ENCODE measurements at regions not wholly inside any gene's neighbourhood (a gene's known extent, or its start where the extent isn't known, plus 50 kb on each side); places are given as distances from the start of the nearest gene placed in this dataset.

DNA sequence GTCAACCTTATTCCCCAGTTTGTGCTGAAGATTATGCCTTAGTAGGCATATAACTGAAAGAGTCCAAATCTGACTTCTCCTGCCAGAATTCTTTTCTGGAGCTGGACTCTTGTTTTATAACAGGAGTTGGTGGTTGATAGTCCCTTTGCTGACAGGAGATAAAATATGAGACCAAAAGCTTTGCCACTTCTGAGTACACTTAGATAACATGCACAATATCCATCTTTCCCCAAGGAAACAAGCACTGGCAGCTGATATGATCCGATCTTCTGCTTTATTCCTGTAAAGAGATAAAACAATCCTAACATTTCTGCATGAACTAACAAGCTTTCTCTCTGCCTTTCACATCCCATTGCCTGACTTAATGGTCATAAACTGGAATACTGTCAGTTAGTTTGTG is 1265.4 kb upstream of the ADGRB3 start:
- Mint-ChIP-seq H3K27me3 (no peaks in the 10 kb centered on the region), H3K27ac (no peak overlapping the region), H3K4me3 (no peak overlapping the region), H3K36me3 (ENCODE audit: low read depth) (no peaks in the 10 kb centered on the region), H3K4me1 (no peaks in the 10 kb centered on the region), H3K9me3 (peaks cover 4% of the 10 kb centered on the region)
- ChIA-PET CTCF (no interaction called here), POLR2A (no interaction called here)
- DNase-seq, result no peak

- Mint-ChIP-seq H3K4me1 (peaks cover 2% of the 10 kb centered on the region), H3K4me3 (no peak overlapping the region), H3K9me3 (peaks cover 2% of the 10 kb centered on the region), H3K27ac (no peak overlapping the region), H3K27me3 (no peaks in the 10 kb centered on the region), H3K36me3 (ENCODE audit: low read depth) (no peaks in the 10 kb centered on the region)
- DNase-seq, result no peak
- ChIA-PET CTCF (no interaction called here), POLR2A (no interaction called here)
These were observed 1272.1 kb upstream of the ADGRB3 start for GRCh38 chr6:67362976-67363375.

- POLR2A ChIA-PET, result no interaction called here
- peaks cover 2% of the 10 kb centered on the region for H3K4me1 Mint-ChIP-seq
- peaks cover 2% of the 10 kb centered on the region for H3K9me3 Mint-ChIP-seq
- no peaks in the 10 kb centered on the region for H3K27me3 Mint-ChIP-seq
- H3K36me3 Mint-ChIP-seq (ENCODE audit: low read depth), result no peaks in the 10 kb centered on the region
- DNase-seq, result no peak
- no peak overlapping the region for H3K27ac Mint-ChIP-seq
- H3K4me3 Mint-ChIP-seq, result no peak overlapping the region
- CTCF ChIA-PET, result no interaction called here
These were observed 1273.8 kb upstream of the ADGRB3 start for GRCh38 chr6:67361264-67361663.

DNA sequence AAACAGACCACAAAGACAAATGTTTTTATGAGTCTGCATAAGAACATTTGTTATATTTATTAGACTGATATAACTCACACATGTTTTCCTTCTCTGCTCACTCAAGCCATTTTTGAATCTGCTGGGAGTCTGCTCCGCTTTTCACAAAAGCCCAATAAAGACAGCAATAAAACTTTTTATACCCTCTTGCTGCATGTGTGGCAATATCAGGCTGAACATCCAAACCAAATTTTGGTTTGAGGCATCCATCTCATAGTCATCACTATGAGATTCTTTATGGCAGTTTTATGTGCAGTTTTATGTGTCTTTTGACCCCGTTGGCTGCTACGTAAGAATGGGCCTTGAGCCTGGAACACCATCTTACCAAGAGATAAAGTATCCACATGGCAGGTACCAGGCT is 1276.8 kb upstream of the ADGRB3 start:
- CTCF ChIA-PET, result no interaction called here
- peaks cover 2% of the 10 kb centered on the region for H3K9me3 Mint-ChIP-seq
- no peak for DNase-seq

DNA sequence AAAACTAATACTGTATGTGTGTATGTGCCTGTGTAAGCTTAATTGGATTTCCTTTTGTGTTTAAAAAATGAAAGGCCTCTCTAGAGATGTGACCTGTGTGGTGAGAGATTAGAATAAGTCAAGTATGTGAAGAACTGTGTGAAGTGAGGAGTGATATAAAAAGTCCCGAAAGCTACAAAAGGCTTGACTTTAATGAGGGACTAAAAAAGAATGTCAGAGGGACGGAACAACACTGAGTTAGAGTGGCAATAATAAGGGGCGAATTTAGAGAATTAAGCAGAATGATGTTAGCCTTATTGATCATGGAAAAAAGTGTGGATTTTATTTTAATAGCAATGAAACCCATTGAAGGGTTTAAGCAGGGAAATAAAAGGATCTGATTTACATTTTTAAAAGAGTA is 1281.2 kb upstream of the ADGRB3 start:
- peaks cover 2% of the 10 kb centered on the region for H3K9me3 Mint-ChIP-seq
- no peaks in the 10 kb centered on the region for H3K36me3 Mint-ChIP-seq (ENCODE audit: low read depth)
- H3K27ac Mint-ChIP-seq, result no peak overlapping the region
- H3K4me1 Mint-ChIP-seq, result no peaks in the 10 kb centered on the region
- DNase-seq, result no peak
- CTCF ChIA-PET, result interaction anchor here (0.7 kb wide), 1 partner anchor 20 kb away, joined by 3 read pairs; no protein-coding TSS in a partner anchor
- H3K27me3 Mint-ChIP-seq, result no peaks in the 10 kb centered on the region
- H3K4me3 Mint-ChIP-seq, result no peak overlapping the region
- POLR2A ChIA-PET, result no interaction called here

More for the DNA sequence above, 1276.8 kb upstream of the ADGRB3 start:
- H3K4me1 Mint-ChIP-seq, result peaks cover 2% of the 10 kb centered on the region
- no peak overlapping the region for H3K4me3 Mint-ChIP-seq
- no peaks in the 10 kb centered on the region for H3K27me3 Mint-ChIP-seq
- no peak overlapping the region for H3K27ac Mint-ChIP-seq
- no peaks in the 10 kb centered on the region for H3K36me3 Mint-ChIP-seq (ENCODE audit: low read depth)
- POLR2A ChIA-PET, result no interaction called here

- H3K4me1 Mint-ChIP-seq, result no peaks in the 10 kb centered on the region
- ChIA-PET POLR2A (no interaction called here), CTCF (no interaction called here)
- no peak overlapping the region for H3K27ac Mint-ChIP-seq
- no peaks in the 10 kb centered on the region for H3K36me3 Mint-ChIP-seq (ENCODE audit: low read depth)
- DNase-seq, result no peak
- H3K27me3 Mint-ChIP-seq, result no peaks in the 10 kb centered on the region
- H3K9me3 Mint-ChIP-seq, result peaks cover 2% of the 10 kb centered on the region
- no peak overlapping the region for H3K4me3 Mint-ChIP-seq
These were observed 1282.4 kb upstream of the ADGRB3 start for GRCh38 chr6:67352717-67353116.

- DNase-seq, result no peak
- ChIA-PET POLR2A (no interaction called here), CTCF (no interaction called here)
- H3K4me1 Mint-ChIP-seq, result no peaks in the 10 kb centered on the region
- no peak overlapping the region for H3K4me3 Mint-ChIP-seq
- no peak overlapping the region for H3K27ac Mint-ChIP-seq
- no peaks in the 10 kb centered on the region for H3K27me3 Mint-ChIP-seq
- H3K36me3 Mint-ChIP-seq (ENCODE audit: low read depth), result no peaks in the 10 kb centered on the region
- peaks cover 6% of the 10 kb centered on the region for H3K9me3 Mint-ChIP-seq
These were observed 1284.4 kb upstream of the ADGRB3 start for GRCh38 chr6:67350729-67351128.

DNA sequence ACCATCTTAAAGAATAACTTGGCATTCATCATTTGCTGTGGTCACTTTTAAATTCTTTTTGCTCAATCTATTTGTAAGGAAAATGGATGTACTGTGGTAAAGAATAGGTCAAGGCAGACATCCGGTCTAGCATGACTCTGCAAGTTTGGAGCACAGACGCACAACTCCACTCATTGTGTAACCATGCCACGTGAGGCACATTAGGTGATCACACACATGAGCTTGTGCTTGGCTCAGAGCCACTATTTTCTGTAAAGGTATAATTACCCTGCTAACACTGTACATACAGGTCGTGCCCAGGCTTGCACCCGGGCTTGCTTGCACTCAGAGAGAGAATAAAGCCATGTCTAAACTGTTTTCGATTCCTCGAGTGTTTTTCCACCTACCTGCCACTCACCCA is 1289.1 kb upstream of the ADGRB3 start:
- H3K27me3 Mint-ChIP-seq, result no peaks in the 10 kb centered on the region
- H3K9me3 Mint-ChIP-seq, result peaks cover 6% of the 10 kb centered on the region
- no peak overlapping the region for H3K4me3 Mint-ChIP-seq
- ChIA-PET POLR2A (no interaction called here), CTCF (no interaction called here)
- H3K27ac Mint-ChIP-seq, result no peak overlapping the region
- H3K4me1 Mint-ChIP-seq, result no peaks in the 10 kb centered on the region
- no peak for DNase-seq
- no peaks in the 10 kb centered on the region for H3K36me3 Mint-ChIP-seq (ENCODE audit: low read depth)

DNA sequence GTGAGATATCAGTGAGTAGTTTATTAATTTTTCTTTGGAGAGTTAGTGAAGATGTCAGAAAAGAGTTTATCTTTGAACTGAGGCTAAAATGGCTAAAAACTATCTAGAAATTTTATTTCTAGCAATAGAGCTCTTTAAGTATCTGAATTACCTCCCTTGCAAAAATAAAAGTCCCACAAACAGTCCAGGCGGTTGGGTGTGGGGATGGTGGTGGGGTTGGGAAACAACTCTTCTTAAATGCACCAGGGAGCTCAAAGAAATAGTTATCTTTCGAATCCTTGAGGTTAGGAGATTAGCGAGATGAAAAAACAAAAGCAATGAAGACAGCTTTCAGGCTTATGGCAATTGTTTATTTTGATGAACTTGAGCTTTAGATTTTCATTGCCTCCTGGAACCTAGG is 1299.1 kb upstream of the ADGRB3 start:
- H3K4me1 Mint-ChIP-seq, result no peaks in the 10 kb centered on the region
- H3K9me3 Mint-ChIP-seq, result peaks cover 3% of the 10 kb centered on the region
- no peaks in the 10 kb centered on the region for H3K36me3 Mint-ChIP-seq (ENCODE audit: low read depth)
- no peaks in the 10 kb centered on the region for H3K27me3 Mint-ChIP-seq
- CTCF ChIA-PET, result no interaction called here
- POLR2A ChIA-PET, result no interaction called here
- no peak overlapping the region for H3K4me3 Mint-ChIP-seq
- no peak overlapping the region for H3K27ac Mint-ChIP-seq
- DNase-seq, result no peak

- Mint-ChIP-seq H3K27me3 (no peaks in the 10 kb centered on the region), H3K9me3 (peaks cover 6% of the 10 kb centered on the region), H3K36me3 (ENCODE audit: low read depth) (no peaks in the 10 kb centered on the region), H3K4me3 (no peak overlapping the region), H3K27ac (no peak overlapping the region), H3K4me1 (no peaks in the 10 kb centered on the region)
- CTCF ChIA-PET, result no interaction called here
- POLR2A ChIA-PET, result no interaction called here
- no peak for DNase-seq
These were observed 1303.8 kb upstream of the ADGRB3 start for GRCh38 chr6:67331304-67331703.

DNA sequence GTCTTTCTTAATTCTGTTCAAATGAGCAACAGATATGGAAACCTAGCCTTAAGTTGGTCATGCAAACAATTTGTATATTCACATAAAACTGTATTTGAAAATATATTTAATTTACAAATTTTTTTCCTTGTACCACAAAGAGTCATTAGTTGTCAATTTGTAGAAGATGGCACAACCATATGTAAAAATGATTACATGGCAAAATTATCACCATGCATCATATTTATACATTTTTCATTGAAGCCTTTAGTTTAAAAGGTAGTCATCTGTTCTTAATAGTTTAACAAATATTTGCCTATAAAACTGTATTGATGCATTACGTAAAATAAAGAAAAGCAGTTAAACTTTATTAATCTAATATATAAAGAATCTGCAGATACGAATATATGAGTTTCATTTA is 1306.8 kb upstream of the ADGRB3 start:
- H3K36me3 Mint-ChIP-seq (ENCODE audit: low read depth), result no peaks in the 10 kb centered on the region
- H3K27ac Mint-ChIP-seq, result no peak overlapping the region
- no peak overlapping the region for H3K4me3 Mint-ChIP-seq
- H3K4me1 Mint-ChIP-seq, result no peaks in the 10 kb centered on the region
- DNase-seq, result no peak
- peaks cover 8% of the 10 kb centered on the region for H3K9me3 Mint-ChIP-seq
- CTCF ChIA-PET, result no interaction called here
- H3K27me3 Mint-ChIP-seq, result no peaks in the 10 kb centered on the region
- POLR2A ChIA-PET, result no interaction called here

DNA sequence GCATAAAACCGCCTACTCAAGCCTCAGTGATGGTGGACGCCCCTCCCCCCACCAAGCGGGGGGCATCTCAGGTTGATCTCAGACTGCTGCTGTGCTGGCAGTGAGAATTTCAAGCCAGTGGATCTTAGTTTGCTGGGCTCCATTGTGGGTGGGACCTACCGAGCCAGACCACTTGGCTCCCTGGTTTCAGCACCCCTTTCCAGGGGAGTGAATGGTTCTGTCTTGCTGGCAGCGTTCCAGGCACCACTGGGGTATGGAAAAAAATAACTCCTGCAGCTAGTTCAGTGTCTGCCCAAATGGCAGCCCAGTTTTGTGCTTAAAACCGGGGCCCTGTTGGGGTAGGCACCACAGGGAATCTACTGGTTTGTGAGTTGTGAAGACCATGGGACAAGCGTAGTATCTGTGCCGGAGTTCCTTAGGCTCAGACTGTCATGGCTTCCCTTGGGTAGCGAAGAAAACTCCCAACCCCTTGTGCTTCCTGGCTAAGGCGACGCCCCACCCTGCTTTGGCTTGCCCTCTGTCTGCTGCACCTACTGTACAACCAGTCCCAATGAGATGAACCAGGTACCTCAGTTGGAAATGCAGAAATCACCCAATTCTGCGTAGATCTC is 1334.5 kb upstream of the ADGRB3 start:
- Mint-ChIP-seq H3K4me1 (no peaks in the 10 kb centered on the region), H3K27ac (no peak overlapping the region), H3K36me3 (ENCODE audit: low read depth) (no peaks in the 10 kb centered on the region), H3K4me3 (no peak overlapping the region), H3K27me3 (no peaks in the 10 kb centered on the region), H3K9me3 (peaks cover 14% of the 10 kb centered on the region)
- DNase-seq, result no peak
- ChIA-PET POLR2A (no interaction called here), CTCF (no interaction called here)

- Mint-ChIP-seq H3K4me1 (no peaks in the 10 kb centered on the region), H3K36me3 (ENCODE audit: low read depth) (no peaks in the 10 kb centered on the region), H3K27ac (no peak overlapping the region), H3K4me3 (no peak overlapping the region), H3K9me3 (peaks cover 8% of the 10 kb centered on the region), H3K27me3 (no peaks in the 10 kb centered on the region)
- ChIA-PET POLR2A (no interaction called here), CTCF (no interaction called here)
- DNase-seq, result no peak
These were observed 1342.9 kb upstream of the ADGRB3 start for GRCh38 chr6:67292169-67292568.

- no peaks in the 10 kb centered on the region for H3K4me1 Mint-ChIP-seq
- H3K27ac Mint-ChIP-seq, result no peak overlapping the region
These were observed 1347.5 kb upstream of the ADGRB3 start for GRCh38 chr6:67287566-67287965.

More at GRCh38 chr6:67287566-67287965, 1347.5 kb upstream of the ADGRB3 start:
- no peak overlapping the region for H3K4me3 Mint-ChIP-seq
- peaks cover 6% of the 10 kb centered on the region for H3K9me3 Mint-ChIP-seq
- CTCF ChIA-PET, result no interaction called here
- no peak for DNase-seq
- no peaks in the 10 kb centered on the region for H3K36me3 Mint-ChIP-seq (ENCODE audit: low read depth)
- H3K27me3 Mint-ChIP-seq, result no peaks in the 10 kb centered on the region
- POLR2A ChIA-PET, result no interaction called here
